Activated naive CD4-positive, alpha-beta T cell treated with anti-CD3 and anti-CD28 coated beads, Interleukin-2, amount 50 U/mL, for 24 hours (primary cell): ENCODE measurements at regions not wholly inside any gene's neighbourhood (a gene's known extent, or its start where the extent isn't known, plus 50 kb on each side); places are given as distances from the start of the nearest gene placed in this dataset.

ENCODE experiments used
- H3K27ac Mint-ChIP-seq: one replicate; pipeline ENCODE4 v1.8.0; 2021; ENCODE audit warnings: mild to moderate bottlenecking, mixed read lengths
- H3K27me3 Mint-ChIP-seq: one replicate; pipeline ENCODE4 v1.8.0; 2021; ENCODE audit warnings: mixed read lengths
- H3K36me3 Mint-ChIP-seq: one replicate; pipeline ENCODE4 v1.8.0; 2021; ENCODE audit warnings: mixed read lengths
- H3K4me1 Mint-ChIP-seq: one replicate; pipeline ENCODE4 v1.8.0; 2021; ENCODE audit warnings: mixed read lengths
- H3K4me3 Mint-ChIP-seq: one replicate; pipeline ENCODE4 v1.8.0; 2021; ENCODE audit warnings: mild to moderate bottlenecking, mixed read lengths
- H3K9me3 Mint-ChIP-seq: one replicate; pipeline ENCODE4 v1.8.0; 2021; ENCODE audit warnings: mixed read lengths

GRCh38 chr3:106333911-106334618 lies 465.3 kb upstream of the CBLB start:
- Mint-ChIP-seq H3K4me1 (peaks cover 79% of the 10 kb centered on the region), H3K27ac (peak overlapping the region; percentile 87), H3K4me3 (peak overlapping the region; percentile 47), H3K27me3 (no peaks in the 10 kb centered on the region), H3K9me3 (peaks cover 5% of the 10 kb centered on the region), H3K36me3 (no peaks in the 10 kb centered on the region)

GRCh38 chr3:106336619-106337018 lies 467.8 kb upstream of the CBLB start:
- Mint-ChIP-seq H3K27ac (no peak overlapping the region), H3K9me3 (peaks cover 5% of the 10 kb centered on the region), H3K4me1 (peaks cover 75% of the 10 kb centered on the region), H3K36me3 (no peaks in the 10 kb centered on the region), H3K27me3 (no peaks in the 10 kb centered on the region), H3K4me3 (no peak overlapping the region)

GRCh38 chr3:106337116-106337515 lies 468.3 kb upstream of the CBLB start:
- Mint-ChIP-seq H3K4me3 (no peak overlapping the region), H3K27me3 (no peaks in the 10 kb centered on the region), H3K4me1 (peaks cover 70% of the 10 kb centered on the region), H3K27ac (peak overlapping the region; percentile 8), H3K9me3 (peaks cover 5% of the 10 kb centered on the region), H3K36me3 (no peaks in the 10 kb centered on the region)

- Mint-ChIP-seq H3K4me3 (no peak overlapping the region), H3K27me3 (no peaks in the 10 kb centered on the region), H3K36me3 (no peaks in the 10 kb centered on the region), H3K9me3 (peaks cover 5% of the 10 kb centered on the region), H3K27ac (peak overlapping the region; percentile 25), H3K4me1 (peaks cover 54% of the 10 kb centered on the region)
Measured at GRCh38 chr3:106338582-106339214, 469.9 kb upstream of the CBLB start.

GRCh38 chr3:106339551-106339950 lies 470.7 kb upstream of the CBLB start:
- H3K4me3 Mint-ChIP-seq: no peak overlapping the region
- H3K27ac Mint-ChIP-seq: no peak overlapping the region
- H3K36me3 Mint-ChIP-seq: no peaks in the 10 kb centered on the region
- no peaks in the 10 kb centered on the region for H3K27me3 Mint-ChIP-seq
- H3K4me1 Mint-ChIP-seq: peaks cover 46% of the 10 kb centered on the region
- peaks cover 5% of the 10 kb centered on the region for H3K9me3 Mint-ChIP-seq

- Mint-ChIP-seq H3K27ac (no peak overlapping the region), H3K27me3 (no peaks in the 10 kb centered on the region), H3K4me1 (peaks cover 37% of the 10 kb centered on the region), H3K9me3 (peaks cover 5% of the 10 kb centered on the region), H3K4me3 (no peak overlapping the region), H3K36me3 (no peaks in the 10 kb centered on the region)
Measured at GRCh38 chr3:106341087-106341486, 472.3 kb upstream of the CBLB start.

- H3K27ac Mint-ChIP-seq: no peak overlapping the region
- H3K9me3 Mint-ChIP-seq: peaks cover 5% of the 10 kb centered on the region
- peaks cover 32% of the 10 kb centered on the region for H3K4me1 Mint-ChIP-seq
- no peaks in the 10 kb centered on the region for H3K36me3 Mint-ChIP-seq
- no peaks in the 10 kb centered on the region for H3K27me3 Mint-ChIP-seq
- H3K4me3 Mint-ChIP-seq: no peak overlapping the region
Measured at GRCh38 chr3:106341586-106342162, 472.9 kb upstream of the CBLB start.

GRCh38 chr3:106342386-106342785 lies 473.6 kb upstream of the CBLB start:
- Mint-ChIP-seq H3K9me3 (peaks cover 5% of the 10 kb centered on the region), H3K4me1 (peaks cover 26% of the 10 kb centered on the region), H3K36me3 (no peaks in the 10 kb centered on the region), H3K4me3 (no peak overlapping the region), H3K27ac (no peak overlapping the region), H3K27me3 (no peaks in the 10 kb centered on the region)

- H3K27me3 Mint-ChIP-seq: no peaks in the 10 kb centered on the region
- peaks cover 13% of the 10 kb centered on the region for H3K4me1 Mint-ChIP-seq
Measured at GRCh38 chr3:106343811-106344210, 475.0 kb upstream of the CBLB start.

GRCh38 chr3:106345353-106346027 lies 476.7 kb upstream of the CBLB start:
- H3K36me3 Mint-ChIP-seq: no peaks in the 10 kb centered on the region
- H3K4me3 Mint-ChIP-seq: no peak overlapping the region
- H3K27me3 Mint-ChIP-seq: no peaks in the 10 kb centered on the region
- H3K27ac Mint-ChIP-seq: no peak overlapping the region
- peaks cover 9% of the 10 kb centered on the region for H3K4me1 Mint-ChIP-seq
- H3K9me3 Mint-ChIP-seq: no peaks in the 10 kb centered on the region

More at GRCh38 chr3:106343811-106344210, 475.0 kb upstream of the CBLB start:
- Mint-ChIP-seq H3K9me3 (no peaks in the 10 kb centered on the region), H3K4me3 (no peak overlapping the region), H3K27ac (no peak overlapping the region), H3K36me3 (no peaks in the 10 kb centered on the region)

GRCh38 chr3:106347350-106347749 lies 478.5 kb upstream of the CBLB start:
- H3K27ac Mint-ChIP-seq: no peak overlapping the region
- no peak overlapping the region for H3K4me3 Mint-ChIP-seq
- no peaks in the 10 kb centered on the region for H3K9me3 Mint-ChIP-seq
- H3K27me3 Mint-ChIP-seq: no peaks in the 10 kb centered on the region
- H3K36me3 Mint-ChIP-seq: no peaks in the 10 kb centered on the region
- peaks cover 9% of the 10 kb centered on the region for H3K4me1 Mint-ChIP-seq

GRCh38 chr3:106348139-106348690 lies 479.4 kb upstream of the CBLB start:
- peaks cover 9% of the 10 kb centered on the region for H3K4me1 Mint-ChIP-seq
- no peaks in the 10 kb centered on the region for H3K9me3 Mint-ChIP-seq
- no peaks in the 10 kb centered on the region for H3K27me3 Mint-ChIP-seq
- H3K36me3 Mint-ChIP-seq: no peaks in the 10 kb centered on the region
- H3K27ac Mint-ChIP-seq: no peak overlapping the region
- H3K4me3 Mint-ChIP-seq: no peak overlapping the region

- no peak overlapping the region for H3K4me3 Mint-ChIP-seq
- no peaks in the 10 kb centered on the region for H3K27me3 Mint-ChIP-seq
- H3K27ac Mint-ChIP-seq: no peak overlapping the region
Measured at GRCh38 chr3:106349191-106349881, 480.5 kb upstream of the CBLB start.

GRCh38 chr3:106355873-106356272 lies 487.1 kb upstream of the CBLB start:
- H3K27ac Mint-ChIP-seq: no peak overlapping the region
- H3K9me3 Mint-ChIP-seq: no peaks in the 10 kb centered on the region
- no peaks in the 10 kb centered on the region for H3K27me3 Mint-ChIP-seq
- H3K4me3 Mint-ChIP-seq: no peak overlapping the region
- H3K36me3 Mint-ChIP-seq: no peaks in the 10 kb centered on the region
- H3K4me1 Mint-ChIP-seq: no peaks in the 10 kb centered on the region

More at GRCh38 chr3:106349191-106349881, 480.5 kb upstream of the CBLB start:
- Mint-ChIP-seq H3K36me3 (no peaks in the 10 kb centered on the region), H3K9me3 (no peaks in the 10 kb centered on the region), H3K4me1 (peaks cover 9% of the 10 kb centered on the region)

- Mint-ChIP-seq H3K27ac (no peak overlapping the region), H3K4me1 (no peaks in the 10 kb centered on the region), H3K9me3 (no peaks in the 10 kb centered on the region), H3K27me3 (no peaks in the 10 kb centered on the region), H3K36me3 (no peaks in the 10 kb centered on the region), H3K4me3 (no peak overlapping the region)
Measured at GRCh38 chr3:106359692-106360091, 490.9 kb upstream of the CBLB start.
